H1 (cell line): ENCODE measurements at regions not wholly inside any gene's neighbourhood (a gene's known extent, or its start where the extent isn't known, plus 50 kb on each side); places are given as distances from the start of the nearest gene placed in this dataset.

Experiments used
- CTCF ChIA-PET: fragments of 300-600 bp; sonication (Branson Sonifier 250); formaldehyde crosslinking; loops from one replicate; lab custom pipeline; 2021; ENCODE audit not compliant: partially characterized antibody; lab: Charles Lee
- POLR2A ChIA-PET: fragments of 300-600 bp; sonication (Branson Sonifier 250); formaldehyde crosslinking; loops from one replicate; lab custom pipeline; 2021; ENCODE audit warnings: inconsistent platforms; ENCODE audit not compliant: partially characterized antibody; lab: Charles Lee
- DNase-seq, 2 experiments: peaks; one replicate each; pipeline versions ENCODE4 v3.0.0 to v3.0.0-alpha.2; 2010 to 2022; ENCODE audit warnings: low spot score in 2 of 2, low read depth in 1 of 2, mixed read lengths in 1 of 2
- FAIRE-seq: peaks from 2 replicates; lab custom pipeline; 2011; peaks lifted over from hg19 to GRCh38; lab: Jason Lieb, UNC
- H2AFZ ChIP-seq: 2 replicates; pipeline ENCODE4 v1.8.1; 2012; ENCODE audit warnings: low read length, inconsistent platforms
- H2AK5ac ChIP-seq: 2 replicates; pipeline ENCODE4 v1.6.1; 2013; ENCODE audit warnings: low read depth, low read length
- H2BK120ac ChIP-seq: replicated peaks from 2 replicates; pipeline ENCODE3; 2013; ENCODE audit warnings: low read depth, low read length, inconsistent platforms
- H2BK12ac ChIP-seq: 2 replicates; pipeline ENCODE4 v1.6.1; 2013; ENCODE audit warnings: low read depth, low read length
- H2BK15ac ChIP-seq: 2 replicates; pipeline ENCODE4 v1.6.1; 2013; ENCODE audit warnings: low read length
- H2BK20ac ChIP-seq: 2 replicates; pipeline ENCODE4 v1.6.1; 2013; ENCODE audit warnings: low read length
- H2BK5ac ChIP-seq: 2 replicates; pipeline ENCODE4 v1.6.1; 2013; ENCODE audit warnings: low read depth, low read length
- H3K14ac ChIP-seq: 2 replicates; pipeline ENCODE4 v1.6.1; 2013; ENCODE audit warnings: inconsistent platforms; ENCODE audit not compliant: insufficient read length
- H3K18ac ChIP-seq: 2 replicates; pipeline ENCODE4 v1.6.1; 2013; ENCODE audit warnings: low read length; ENCODE audit errors: extremely low read depth
- H3K23ac ChIP-seq: 2 replicates; pipeline ENCODE4 v1.6.1; 2013; ENCODE audit warnings: inconsistent platforms; ENCODE audit not compliant: insufficient read length
- H3K23me2 ChIP-seq: 2 replicates; pipeline ENCODE4 v1.6.1; 2013; ENCODE audit warnings: low read depth, low read length
- H3K27ac ChIP-seq: 2 replicates; pipeline ENCODE4 v1.6.1; 2011; ENCODE audit warnings: low read depth, low read length, inconsistent platforms
- H3K27me3 ChIP-seq, 4 experiments: replicated peaks in 1 of 4; 1 replicate in 1 of 4; 2 replicates in 3 of 4; pipeline versions ENCODE4 v1.6.1 to v1.8.1; 2011 to 2013; ENCODE audit warnings: low read length in 3 of 4, mild to moderate bottlenecking in 3 of 4, inconsistent platforms in 2 of 4, mixed read lengths in 2 of 4, moderate library complexity in 1 of 4; ENCODE audit not compliant: control insufficient read depth in 3 of 4, insufficient read depth in 3 of 4; ENCODE audit errors: extremely low read depth in 1 of 4
- H3K36me3 ChIP-seq, 4 experiments: 2 replicates each; pipeline versions ENCODE4 v1.6.1 to v1.8.1; 2011 to 2013; ENCODE audit warnings: mild to moderate bottlenecking in 4 of 4, low read length in 3 of 4, moderate library complexity in 2 of 4, control low read depth in 1 of 4, inconsistent platforms in 1 of 4; ENCODE audit not compliant: insufficient read depth in 4 of 4, control insufficient read depth in 2 of 4
- H3K4ac ChIP-seq: replicated peaks from 2 replicates; pipeline ENCODE3; 2013; ENCODE audit warnings: low read length, low read depth, mixed read lengths, inconsistent platforms; ENCODE audit not compliant: insufficient read length
- H3K4me1 ChIP-seq, 4 experiments: replicated peaks in 1 of 4; 1 replicate in 1 of 4; 2 replicates in 3 of 4; pipeline versions ENCODE4 v1.6.1 to v1.8.1; 2011 to 2013; ENCODE audit warnings: low read length in 3 of 4, inconsistent platforms in 2 of 4, mixed read lengths in 1 of 4; ENCODE audit not compliant: insufficient read depth in 4 of 4, control insufficient read depth in 3 of 4
- H3K4me2 ChIP-seq, 2 experiments: 2 replicates each; pipeline versions ENCODE4 v1.6.1 to v1.8.1; 2011 to 2013; ENCODE audit warnings: low read depth in 2 of 2, low read length in 2 of 2, control low read depth in 1 of 2, inconsistent platforms in 1 of 2, mild to moderate bottlenecking in 1 of 2; ENCODE audit not compliant: insufficient read depth in 1 of 2
- H3K4me3 ChIP-seq, 4 experiments: fragments of 200-600, 300-600 bp in 1 of 4; sonication (generic), shearing (Covaris generic), sonication (Bioruptor Twin) in 1 of 4; 2 replicates each; pipeline versions ENCODE4 v1.5.1 to v1.8.1; 2011 to 2016; ENCODE audit warnings: low read length in 4 of 4, low read depth in 3 of 4, control low read depth in 2 of 4, inconsistent platforms in 2 of 4, mild to moderate bottlenecking in 2 of 4, mixed read lengths in 1 of 4, moderate library complexity in 1 of 4; ENCODE audit not compliant: insufficient read depth in 2 of 4; ENCODE audit errors: extremely low read depth in 1 of 4
- H3K56ac ChIP-seq: replicated peaks from 2 replicates; pipeline ENCODE3; 2013; ENCODE audit warnings: low read depth, mild to moderate bottlenecking, mixed read lengths, low read length, inconsistent platforms; ENCODE audit not compliant: insufficient read length
- H3K79me1 ChIP-seq: 2 replicates; pipeline ENCODE4 v1.6.1; 2013; ENCODE audit warnings: low read depth, low read length, control low read depth
- H3K79me2 ChIP-seq, 2 experiments: 2 replicates each; pipeline versions ENCODE4 v1.6.1 to v1.8.1; 2012 to 2013; ENCODE audit warnings: low read length in 2 of 2, mild to moderate bottlenecking in 2 of 2, inconsistent platforms in 1 of 2; ENCODE audit not compliant: insufficient read depth in 2 of 2, control insufficient read depth in 1 of 2
- H3K9ac ChIP-seq, 4 experiments: replicated peaks in 1 of 4; 1 replicate in 1 of 4; 2 replicates in 3 of 4; pipeline versions ENCODE4 v1.6.1 to v1.8.1; 2011 to 2013; ENCODE audit warnings: low read depth in 3 of 4, low read length in 3 of 4, control low read depth in 2 of 4, mild to moderate bottlenecking in 2 of 4, moderate library complexity in 2 of 4, inconsistent platforms in 1 of 4; ENCODE audit errors: extremely low read depth in 1 of 4
- H3K9me3 ChIP-seq, 2 experiments: 2 replicates each; pipeline versions ENCODE4 v1.6.1 to v1.8.1; 2012 to 2013; ENCODE audit warnings: mild to moderate bottlenecking in 2 of 2, moderate library complexity in 2 of 2, control low read depth in 1 of 2, inconsistent platforms in 1 of 2, low read depth in 1 of 2, low read length in 1 of 2, mixed read lengths in 1 of 2; ENCODE audit not compliant: insufficient read depth in 2 of 2
- H4K20me1 ChIP-seq, 2 experiments: replicated peaks in 1 of 2; 2 replicates each; pipeline versions ENCODE3 to v1.8.1; 2011 to 2013; ENCODE audit warnings: inconsistent platforms in 2 of 2, low read length in 2 of 2, mild to moderate bottlenecking in 1 of 2; ENCODE audit not compliant: insufficient read depth in 2 of 2, control insufficient read depth in 1 of 2
- H4K5ac ChIP-seq: 2 replicates; pipeline ENCODE4 v1.6.1; 2013; ENCODE audit warnings: low read length, low read depth, mixed read lengths, inconsistent platforms; ENCODE audit not compliant: insufficient read length
- H4K8ac ChIP-seq: 2 replicates; pipeline ENCODE4 v1.8.0; 2013; ENCODE audit warnings: mild to moderate bottlenecking, moderate library complexity, low read length, inconsistent platforms; ENCODE audit not compliant: insufficient read depth; ENCODE audit errors: extremely low read depth
- H4K91ac ChIP-seq: replicated peaks from 2 replicates; pipeline ENCODE3; 2013; ENCODE audit warnings: low read length, mixed read lengths, inconsistent platforms; ENCODE audit not compliant: insufficient read length
- NRF1 ChIP-seq: IDR thresholded peaks from 2 replicates; pipeline ENCODE4 v1.6.1; 2011; ENCODE audit warnings: mild to moderate bottlenecking, low read depth, low read length, improper control_type of control experiment
- WGBS, 2 experiments: shearing (Covaris generic) in 1 of 2; methylation state at CpG; one replicate each; pipeline versions ENCODE4 v1.1.6 to v1.1.7; 2013 to 2015; ENCODE audit warnings: low lambda C conversion rate in 2 of 2, mixed read lengths in 2 of 2, inconsistent platforms in 1 of 2, low coverage in 1 of 2, missing lambda C conversion rate in 1 of 2; ENCODE audit not compliant: insufficient replicate concordance in 2 of 2, insufficient coverage in 1 of 2, insufficient read length in 1 of 2; ENCODE audit errors: extremely low coverage in 1 of 2, missing lambda C conversion rate in 1 of 2; 5-methylcytosine and 5-hydroxymethylcytosine counted together

- Histone ChIP-seq H3K36me3 (no peaks in the 10 kb centered on the region), H3K23ac (no peak overlapping the region), H3K4me2 (no peak overlapping the region), H2AFZ (no peak overlapping the region), H3K56ac (no peak overlapping the region), H2BK15ac (no peak overlapping the region), H3K79me2 (no peaks in the 10 kb centered on the region), H4K5ac (no peak overlapping the region), H3K27ac (no peak overlapping the region), H2BK5ac (no peak overlapping the region), H2AK5ac (no peak overlapping the region), H3K14ac (no peak overlapping the region), H3K18ac (no peak overlapping the region), H3K4me1 (no peaks in the 10 kb centered on the region), H2BK12ac (no peak overlapping the region), H4K20me1 (no peaks in the 10 kb centered on the region), H2BK120ac (no peak overlapping the region), H3K27me3 (no peaks in the 10 kb centered on the region), H3K23me2 (no peaks in the 10 kb centered on the region), H3K79me1 (no peaks in the 10 kb centered on the region), H3K4me3 (no peak overlapping the region), H3K4ac (no peak overlapping the region)
- FAIRE-seq: no peak
- DNase-seq: no peak
- ChIA-PET CTCF (no interaction called here), POLR2A (no interaction called here)
- WGBS, 2 experiments: 100% methylated on average over 1 of the region's 1 CpG; no CpG with 5 or more reads in 1 of the 2 experiments
- no peak for TF ChIP-seq NRF1
- TF ChIP-seq, all 59 proteins: peak for 0
- Histone ChIP-seq H4K8ac (no peak overlapping the region), H3K9ac (no peak overlapping the region), H4K91ac (no peak overlapping the region), H2BK20ac (no peak overlapping the region), H3K9me3 (no peaks in the 10 kb centered on the region)
These were observed 131.7 kb upstream of the HDGFL1 start for GRCh38 chr6:22437665-22438064.
